Adrenal gland (tissue), 9 donors: ENCODE measurements at regions not wholly inside any gene's neighbourhood (a gene's known extent, or its start where the extent isn't known, plus 50 kb on each side); places are given as distances from the start of the nearest gene placed in this dataset.

Experiments
- DNase-seq, 7 donors: peaks; one replicate each; pipeline ENCODE4 v3.0.0-alpha.2; 2019 to 2020
- H3K27ac ChIP-seq, 5 donors: fragments of 200-600 bp; sonication (generic) in 4 of 5; 1 replicate in 3 of 5; 2 replicates in 2 of 5; pipeline versions ENCODE4 v1.5.1 to v1.8.0; 2016 to 2020; ENCODE audit warnings: mild to moderate bottlenecking in 1 of 5
- H3K27me3 ChIP-seq: fragments of 200-600 bp; 2 replicates; pipeline ENCODE4 v1.8.0; 2021
- H3K36me3 ChIP-seq, 2 donors: fragments of 200-600 bp; replicated peaks in 1 of 2; 1 replicate in 1 of 2; 2 replicates in 1 of 2; pipeline versions ENCODE4 v1.5.1 to v1.8.0; 2018 to 2022
- H3K4me1 ChIP-seq, 2 donors: fragments of 200-600 bp; replicated peaks in 1 of 2; 1 replicate in 1 of 2; 2 replicates in 1 of 2; pipeline versions ENCODE4 v1.5.1 to v1.8.0; 2018 to 2021
- H3K4me3 ChIP-seq, 4 donors: fragments of 200-600 bp; sonication (generic) in 3 of 4; one replicate each; pipeline ENCODE4 v1.5.1; 2016 to 2018
- H3K9me3 ChIP-seq, 3 donors: fragments of 200-600 bp; sonication (generic) in 1 of 3; replicated peaks in 1 of 3; 1 replicate in 2 of 3; 2 replicates in 1 of 3; pipeline versions ENCODE4 v1.5.1 to v1.8.0; 2016 to 2021
- POLR2A ChIP-seq, 2 donors: fragments of 450-650 bp; IDR thresholded peaks; one replicate each; pipeline ENCODE4 v1.6.1; 2017; ENCODE audit warnings: antibody characterized with exemption in 2 of 2, mild to moderate bottlenecking in 2 of 2, moderate library complexity in 1 of 2
- WGBS, 4 donors: extraction: QIAGEN DNeasy Blood & Tissue Kit in 2 of 4; methylation state at CpG; one replicate each; pipeline versions ENCODE4 v1.1.5 to v1.1.7; 2013 to 2017; 5-methylcytosine and 5-hydroxymethylcytosine counted together
- intact Hi-C, 2 donors: fragments of 100-400 bp; cut with DNase I; formaldehyde crosslinking; loops; one replicate each; pipeline versions ENCODE4 v1.14.1 to v1.15.0; 2022 to 2023
- TF ChIP-seq, protein P1 (sequence below), 6 experiments: fragments of 450-650 bp in 4 of 6; fragments of 200-600 bp in 2 of 6; sonication (generic) in 1 of 6; IDR thresholded peaks; 1 replicate in 5 of 6; 2 replicates in 1 of 6; pipeline versions ENCODE4 v1.5.1 to v1.8.0; 2016 to 2021; ENCODE audit warnings: antibody characterized with exemption in 6 of 6, mild to moderate bottlenecking in 2 of 6, moderate library complexity in 1 of 6
- donor health status: healthy with polysubstance abuse.
- donor health status: Bipolar disorder and iron deficiency.
- donor health status: DM: yes; HTN: yes; CAD: no.
- donor health status: DM: no; HTN: no; CAD: no.
- donor health status: DM: no; HTN: no; CAD: no.

DNA sequence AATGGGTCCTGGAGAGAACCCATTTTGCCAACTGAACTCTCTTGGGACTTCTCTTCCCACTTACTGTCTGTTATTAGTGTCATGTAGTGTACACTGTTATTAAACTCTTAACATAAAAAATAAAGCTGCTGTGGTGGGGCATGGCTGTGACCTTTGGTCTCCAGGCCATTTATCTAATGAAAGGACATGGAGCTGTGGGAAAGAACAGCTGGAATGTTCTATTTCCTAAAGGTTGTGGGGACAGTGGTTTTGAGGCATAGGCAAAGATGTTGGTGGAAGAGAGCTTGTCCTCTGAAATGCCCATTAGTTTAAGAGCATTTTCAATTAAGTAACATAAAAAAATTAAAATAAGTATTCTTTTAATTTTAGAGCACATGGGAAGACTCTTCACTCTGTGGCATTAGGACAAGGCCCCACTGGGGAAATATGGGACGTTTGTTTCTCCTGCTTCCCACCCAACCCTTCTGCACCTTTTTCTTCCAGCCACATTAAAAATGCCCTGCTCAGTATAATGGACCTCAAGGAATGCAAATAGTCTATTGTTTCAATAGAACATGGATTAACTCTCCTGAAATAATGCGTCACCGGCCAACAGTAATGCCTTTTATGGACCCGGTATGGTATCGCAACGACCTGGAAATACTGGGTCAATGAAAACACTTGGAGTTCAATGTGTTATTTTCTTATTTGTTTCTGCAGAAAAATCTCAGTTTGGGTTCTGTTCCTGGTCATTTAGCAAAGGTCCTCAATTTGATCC is 149.6 kb downstream of the BUB3 start:
- intact Hi-C loops, result no loop called here
- no peak overlapping the region for H3K27ac ChIP-seq
- WGBS, 4 donors, result 83 to 90% (median 86%) methylated on average over 6 of the region's 6 CpGs
- peaks cover 0 to 10% of the 10 kb centered on the region in 2 donors for H3K4me1 ChIP-seq
- H3K4me3 ChIP-seq, result no peak overlapping the region
- H3K27me3 ChIP-seq, result no peaks in the 10 kb centered on the region
- TF ChIP-seq, protein P1, sequence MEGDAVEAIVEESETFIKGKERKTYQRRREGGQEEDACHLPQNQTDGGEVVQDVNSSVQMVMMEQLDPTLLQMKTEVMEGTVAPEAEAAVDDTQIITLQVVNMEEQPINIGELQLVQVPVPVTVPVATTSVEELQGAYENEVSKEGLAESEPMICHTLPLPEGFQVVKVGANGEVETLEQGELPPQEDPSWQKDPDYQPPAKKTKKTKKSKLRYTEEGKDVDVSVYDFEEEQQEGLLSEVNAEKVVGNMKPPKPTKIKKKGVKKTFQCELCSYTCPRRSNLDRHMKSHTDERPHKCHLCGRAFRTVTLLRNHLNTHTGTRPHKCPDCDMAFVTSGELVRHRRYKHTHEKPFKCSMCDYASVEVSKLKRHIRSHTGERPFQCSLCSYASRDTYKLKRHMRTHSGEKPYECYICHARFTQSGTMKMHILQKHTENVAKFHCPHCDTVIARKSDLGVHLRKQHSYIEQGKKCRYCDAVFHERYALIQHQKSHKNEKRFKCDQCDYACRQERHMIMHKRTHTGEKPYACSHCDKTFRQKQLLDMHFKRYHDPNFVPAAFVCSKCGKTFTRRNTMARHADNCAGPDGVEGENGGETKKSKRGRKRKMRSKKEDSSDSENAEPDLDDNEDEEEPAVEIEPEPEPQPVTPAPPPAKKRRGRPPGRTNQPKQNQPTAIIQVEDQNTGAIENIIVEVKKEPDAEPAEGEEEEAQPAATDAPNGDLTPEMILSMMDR (IDR thresholded peaks at IDR 0.05), result no peak
- no peak for TF ChIP-seq POLR2A (IDR thresholded peaks at IDR 0.05)
- no peaks in the 10 kb centered on the region for H3K9me3 ChIP-seq
- no peak for DNase-seq
- no peaks in the 10 kb centered on the region for H3K36me3 ChIP-seq

DNA sequence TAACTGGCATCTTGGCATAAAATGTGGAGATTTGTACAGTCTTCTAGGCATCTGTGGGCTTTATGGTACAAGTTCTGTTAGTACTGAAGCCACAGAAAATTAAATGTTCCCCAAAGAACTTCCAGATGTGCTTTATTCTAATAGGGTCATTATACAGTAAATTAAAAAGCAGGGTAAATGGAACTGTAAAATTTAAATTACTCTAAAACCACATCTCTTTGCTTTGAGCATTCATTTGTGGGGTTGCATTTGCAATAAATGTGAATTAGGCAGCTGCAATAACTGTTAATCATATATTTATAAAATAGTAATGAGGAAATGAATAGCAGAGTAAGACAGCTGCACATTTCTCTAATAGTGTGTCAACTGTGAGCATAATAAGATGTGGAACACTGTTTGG is 151.5 kb downstream of the BUB3 start:
- no peak for TF ChIP-seq POLR2A (IDR thresholded peaks at IDR 0.05)
- TF ChIP-seq, protein P1 (IDR thresholded peaks at IDR 0.05), result no peak
- H3K9me3 ChIP-seq, result no peaks in the 10 kb centered on the region

DNA sequence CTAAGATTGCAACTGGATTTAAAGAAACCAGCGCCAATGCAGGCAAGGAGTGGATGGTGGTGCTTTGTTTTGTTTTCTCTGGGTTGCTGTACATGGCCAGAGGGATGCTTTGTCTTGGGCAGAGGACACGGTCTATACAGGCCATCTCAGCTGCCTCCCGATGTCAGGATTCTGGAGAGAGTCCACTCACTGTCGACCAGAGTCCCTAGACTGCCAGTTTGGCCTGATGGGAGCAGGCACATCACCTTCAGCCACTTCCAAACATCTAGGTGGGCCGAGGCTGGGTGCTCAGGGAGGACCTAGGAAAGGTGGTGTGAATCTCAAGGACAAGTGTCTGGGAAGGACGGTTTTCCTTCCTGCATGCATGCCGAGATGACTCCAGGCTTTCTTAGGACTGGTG is 152.1 kb downstream of the BUB3 start:
- H3K27ac ChIP-seq, result no peak overlapping the region
- no peak for DNase-seq
- no peak for TF ChIP-seq POLR2A (IDR thresholded peaks at IDR 0.05)
- TF ChIP-seq, protein P1 (IDR thresholded peaks at IDR 0.05), result no peak
- peaks cover 0 to 5% of the 10 kb centered on the region in 2 donors for H3K4me1 ChIP-seq
- intact Hi-C loops, result no loop called here
- no peaks in the 10 kb centered on the region for H3K27me3 ChIP-seq
- no peak overlapping the region for H3K4me3 ChIP-seq
- WGBS, 4 donors, result 75 to 89% (median 86%) methylated on average over 5 to 7 of the region's 7 CpGs
- H3K9me3 ChIP-seq, result no peaks in the 10 kb centered on the region
- H3K36me3 ChIP-seq, result no peaks in the 10 kb centered on the region

More for the DNA sequence above, 151.5 kb downstream of the BUB3 start:
- DNase-seq, result no peak
- Histone ChIP-seq H3K4me1 (peaks cover 0 to 10% of the 10 kb centered on the region in 2 donors), H3K36me3 (no peaks in the 10 kb centered on the region), H3K27ac (no peak overlapping the region), H3K27me3 (no peaks in the 10 kb centered on the region), H3K4me3 (no peak overlapping the region)
- intact Hi-C loops, result no loop called here

DNA sequence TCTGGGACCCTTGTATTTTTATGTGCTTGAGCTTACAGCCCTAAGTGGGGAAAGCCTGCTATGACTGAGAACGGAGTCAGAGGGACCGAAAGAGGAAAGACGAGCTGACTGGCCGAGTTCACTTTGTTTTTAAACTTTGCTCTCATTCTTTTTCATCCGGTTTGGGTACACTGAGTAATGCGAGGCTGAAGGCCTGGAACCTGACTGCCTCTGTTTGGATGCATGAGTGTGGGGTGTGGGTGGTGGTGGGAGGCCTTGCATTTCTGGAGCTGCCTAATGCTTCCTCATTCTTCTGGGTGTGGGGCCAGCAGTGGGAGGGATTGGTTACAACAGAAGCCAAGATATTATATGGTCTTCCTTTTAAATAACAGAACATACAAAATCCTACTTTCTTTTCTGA is 155.5 kb downstream of the BUB3 start:
- Histone ChIP-seq H3K36me3 (no peaks in the 10 kb centered on the region), H3K27me3 (no peaks in the 10 kb centered on the region), H3K4me3 (no peak overlapping the region), H3K27ac (no peak overlapping the region), H3K9me3 (no peaks in the 10 kb centered on the region), H3K4me1 (no peaks in the 10 kb centered on the region)
- intact Hi-C loops, result no loop called here
- no peak for TF ChIP-seq POLR2A (IDR thresholded peaks at IDR 0.05)
- TF ChIP-seq, protein P1 (IDR thresholded peaks at IDR 0.05), result no peak
- DNase-seq, result peak in 1 of 7 donors; percentile 3
- 60 to 73% (median 70%) methylated on average over 6 of the region's 6 CpGs for WGBS, 4 donors
